CD4-positive, alpha-beta T cell treated with Interleukin-2 at 100 ng/mL for 4 hours (primary cell): ENCODE measurements at regions not wholly inside any gene's neighbourhood (a gene's known extent, or its start where the extent isn't known, plus 50 kb on each side); places are given as distances from the start of the nearest gene placed in this dataset.

Experiments used
- DNase-seq: peaks from one replicate; pipeline ENCODE4 v3.0.0-alpha.2; 2020; ENCODE audit warnings: low spot score

GRCh38 chr2:103734911-103735310, 973.1 kb downstream of the TMEM182 start:
- no peak for DNase-seq

DNA sequence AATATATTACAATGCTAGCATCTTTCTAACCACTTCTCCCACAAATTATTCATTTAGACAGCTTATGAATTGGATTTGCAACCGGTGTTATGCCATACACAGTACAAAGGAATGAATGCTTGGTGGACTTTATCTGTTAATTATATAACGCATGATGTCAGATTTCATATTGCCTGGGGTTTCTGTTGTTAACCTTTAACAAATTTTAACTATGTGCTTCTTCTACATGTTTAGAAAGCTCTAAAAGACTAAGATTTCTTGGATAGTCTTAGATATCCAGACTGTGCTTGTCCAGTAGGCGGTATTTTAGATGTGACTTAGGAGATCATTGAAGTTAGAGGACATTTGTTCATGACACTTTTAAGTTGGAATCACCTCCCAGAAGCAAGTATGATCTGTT, 976.3 kb downstream of the TMEM182 start:
- no peak for DNase-seq

DNA sequence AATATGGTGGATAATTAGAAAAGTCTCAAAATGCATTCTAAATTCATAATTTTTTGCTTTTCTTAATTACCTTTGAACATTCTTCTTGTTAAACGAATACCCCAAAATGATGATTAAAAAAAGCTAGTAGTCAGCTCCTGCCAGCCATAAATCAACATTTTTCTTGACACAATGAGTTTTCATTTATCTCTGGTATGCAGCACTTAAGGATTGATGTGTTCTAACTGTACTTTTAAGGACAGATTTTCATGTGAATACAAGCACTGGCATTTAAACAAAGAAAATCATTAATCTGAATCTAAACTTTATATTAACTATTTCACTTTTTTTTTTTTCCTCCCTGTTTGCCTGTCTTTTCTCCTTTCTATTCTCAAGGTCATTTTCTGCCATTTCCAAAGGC, 976.8 kb downstream of the TMEM182 start:
- no peak for DNase-seq

DNA sequence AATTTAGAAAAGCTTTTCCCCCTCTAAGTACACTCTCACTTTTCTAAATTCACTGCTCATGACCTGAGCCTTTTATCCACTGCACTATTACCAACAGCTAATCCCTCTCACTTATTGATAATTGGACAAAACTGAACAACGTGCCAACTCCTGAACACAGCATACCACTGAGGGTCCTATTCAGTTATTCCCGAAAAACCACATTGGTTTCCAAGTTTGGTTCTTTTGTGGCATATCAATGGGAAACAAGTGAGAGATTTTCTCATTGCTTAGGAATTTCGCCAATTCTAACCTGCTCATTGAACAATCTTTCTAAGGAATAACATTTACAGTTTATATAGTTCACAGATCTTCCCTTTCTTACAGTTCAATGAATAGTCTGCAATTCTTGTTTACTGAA, 977.4 kb downstream of the TMEM182 start:
- DNase-seq: no peak

DNA sequence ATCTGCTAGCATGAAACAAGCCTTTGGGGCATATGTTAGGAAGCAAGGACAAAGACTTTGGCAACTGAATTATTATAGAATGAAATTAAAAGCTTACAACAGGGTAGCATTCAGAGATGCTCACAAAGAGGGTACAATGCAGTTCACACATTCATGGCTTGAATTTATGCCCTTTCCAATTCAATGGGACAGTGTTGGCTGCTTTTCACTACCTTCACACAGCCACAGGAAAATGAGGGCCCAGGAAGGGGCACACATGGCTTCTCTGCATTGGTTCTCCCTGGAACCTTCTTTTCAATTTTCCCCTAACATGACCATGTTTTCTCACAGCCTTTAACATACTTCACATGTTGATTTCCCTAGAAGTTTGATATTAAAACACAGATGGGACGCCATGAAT, 978.1 kb downstream of the TMEM182 start:
- DNase-seq: no peak

- no peak for DNase-seq
These were observed 978.8 kb downstream of the TMEM182 start for GRCh38 chr2:103740631-103741030.

GRCh38 chr2:103743195-103743594, 981.4 kb downstream of the TMEM182 start:
- DNase-seq: no peak

DNA sequence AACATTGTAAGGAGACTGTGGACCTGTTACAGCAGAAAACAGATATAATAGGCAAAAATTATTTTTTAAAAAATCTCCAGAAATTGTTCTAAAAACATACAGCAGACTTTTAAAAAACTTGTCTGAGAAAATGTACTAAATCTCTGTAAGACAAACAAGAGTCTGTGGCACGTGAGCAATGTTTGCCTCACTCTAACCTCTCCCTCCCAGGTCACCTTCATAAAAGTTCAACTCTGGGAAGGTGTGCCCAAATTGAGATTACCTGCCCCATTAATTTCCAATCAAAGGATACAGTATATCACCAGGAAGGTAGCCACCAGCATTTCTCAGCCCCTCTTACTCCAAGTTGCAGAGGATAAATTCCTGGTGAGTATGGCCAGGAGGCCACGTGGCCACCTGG, 992.7 kb downstream of the TMEM182 start:
- no peak for DNase-seq

DNA sequence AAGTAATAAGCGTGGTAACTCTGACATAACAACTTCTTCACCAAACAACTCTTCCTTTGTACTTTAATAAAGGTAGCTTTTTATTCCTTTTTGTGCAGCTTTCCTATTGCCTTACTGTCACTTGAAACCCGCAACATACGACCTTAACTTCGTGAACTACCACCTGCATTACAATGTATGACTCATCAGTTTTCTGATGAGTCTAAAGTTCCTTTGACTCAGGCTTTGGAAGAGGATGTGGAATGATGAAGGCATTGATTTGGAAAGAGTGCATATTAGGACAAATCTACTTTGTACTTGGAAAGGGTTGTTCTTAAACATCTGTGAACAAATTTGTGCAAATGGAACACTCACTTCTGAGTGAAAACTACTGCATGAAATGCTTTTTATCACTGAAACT, 1012.1 kb downstream of the TMEM182 start:
- no peak for DNase-seq

- DNase-seq: no peak
These were observed 1018.4 kb downstream of the TMEM182 start for GRCh38 chr2:103780088-103780702.

DNA sequence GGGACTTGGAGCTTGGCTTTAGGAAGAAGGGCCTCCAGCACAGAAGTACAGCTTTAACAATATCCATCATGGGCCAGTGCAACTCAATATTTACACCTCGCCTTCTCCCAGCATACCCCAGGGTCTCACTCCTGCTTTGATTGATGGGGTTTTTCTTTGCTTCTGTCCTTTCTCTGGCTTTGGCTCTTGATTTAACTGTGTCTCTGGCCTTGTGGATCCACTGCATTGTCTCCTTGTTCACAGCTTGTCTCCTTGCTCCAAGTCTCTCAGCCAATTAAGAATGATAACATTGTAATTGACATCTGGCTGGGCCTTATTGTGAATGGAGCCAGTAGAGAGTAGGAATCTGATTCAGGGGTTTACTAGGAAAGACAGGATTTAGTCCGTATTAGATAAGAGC, 1019.5 kb downstream of the TMEM182 start:
- DNase-seq: no peak

DNA sequence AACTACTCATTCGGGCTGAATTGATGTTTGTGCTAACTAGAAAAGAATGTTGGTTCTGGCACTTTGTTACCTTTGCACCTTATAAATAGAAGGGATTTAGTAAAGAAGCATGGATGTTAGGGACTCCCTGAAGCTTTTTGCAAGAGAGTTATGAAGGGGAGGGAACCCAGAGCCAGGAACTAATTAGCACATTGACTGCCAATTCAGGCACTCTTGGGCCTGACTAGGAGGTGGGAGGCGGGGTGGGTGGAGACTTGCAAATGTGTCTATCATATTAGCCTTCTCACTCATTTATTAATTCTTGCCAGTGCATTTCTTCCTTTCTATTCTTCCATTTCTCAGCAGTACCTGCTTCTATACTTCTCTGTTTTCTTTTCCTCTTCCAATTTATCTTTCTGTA, 1022.4 kb downstream of the TMEM182 start:
- no peak for DNase-seq

- no peak for DNase-seq
These were observed 1023.6 kb downstream of the TMEM182 start for GRCh38 chr2:103785432-103785831.

- no peak for DNase-seq
These were observed 1024.1 kb downstream of the TMEM182 start for GRCh38 chr2:103785956-103786355.

- no peak for DNase-seq
These were observed 1026.6 kb downstream of the TMEM182 start for GRCh38 chr2:103788389-103788788.

GRCh38 chr2:103788951-103789350, 1027.1 kb downstream of the TMEM182 start:
- DNase-seq: no peak

DNA sequence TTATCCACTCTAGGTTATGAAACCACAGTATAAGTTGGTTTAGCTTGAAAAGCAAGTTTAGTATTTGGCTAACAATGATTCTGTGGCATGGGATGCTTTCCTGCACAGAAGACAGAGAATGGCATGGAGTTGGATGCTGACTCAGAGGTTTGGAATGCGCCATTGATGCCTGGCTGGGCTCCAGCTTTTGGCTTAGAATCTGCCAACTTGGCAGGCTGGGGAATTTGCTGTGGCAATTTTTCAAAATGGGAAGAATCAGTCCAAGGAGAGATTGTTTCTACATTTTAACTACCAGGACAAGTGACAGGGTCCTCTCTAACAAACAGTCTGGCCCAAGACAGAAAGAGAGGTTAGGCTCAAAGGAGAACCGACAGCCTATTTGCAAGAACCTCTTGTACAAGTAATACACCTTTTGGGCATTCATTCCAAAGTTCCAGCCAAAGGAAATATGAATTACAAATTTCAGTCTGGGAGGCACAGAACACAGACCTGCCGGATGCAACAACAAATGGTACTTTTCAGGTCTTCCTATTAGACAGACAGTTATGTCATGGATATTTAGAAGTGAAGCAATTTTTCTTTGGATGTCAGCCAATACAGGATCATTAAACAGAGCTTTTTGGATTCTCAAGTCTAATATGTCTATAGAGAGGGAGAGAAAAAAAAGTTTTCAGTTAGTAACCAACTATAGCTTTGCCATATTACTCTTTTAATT, 1027.7 kb downstream of the TMEM182 start:
- DNase-seq: no peak

DNA sequence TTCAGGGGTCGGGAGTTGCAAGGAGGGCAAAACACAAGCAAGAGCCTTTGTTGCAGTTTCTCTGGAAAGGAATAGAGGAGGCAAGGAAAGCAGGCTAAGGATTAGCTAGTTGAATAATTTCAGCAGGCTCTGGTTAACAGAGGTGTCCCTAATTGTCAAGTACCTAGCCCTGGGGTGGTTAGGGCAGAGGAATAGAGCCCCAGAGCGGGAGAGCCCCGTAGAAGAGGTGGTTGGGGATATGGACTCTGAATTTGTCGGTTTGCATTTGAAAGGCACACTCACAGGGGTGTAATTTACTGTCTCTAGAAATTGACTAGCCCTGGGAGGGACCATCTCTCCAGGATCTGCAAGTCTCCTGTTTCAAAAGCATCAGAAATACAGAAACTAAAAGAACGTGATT, 1030.2 kb downstream of the TMEM182 start:
- DNase-seq: no peak

DNA sequence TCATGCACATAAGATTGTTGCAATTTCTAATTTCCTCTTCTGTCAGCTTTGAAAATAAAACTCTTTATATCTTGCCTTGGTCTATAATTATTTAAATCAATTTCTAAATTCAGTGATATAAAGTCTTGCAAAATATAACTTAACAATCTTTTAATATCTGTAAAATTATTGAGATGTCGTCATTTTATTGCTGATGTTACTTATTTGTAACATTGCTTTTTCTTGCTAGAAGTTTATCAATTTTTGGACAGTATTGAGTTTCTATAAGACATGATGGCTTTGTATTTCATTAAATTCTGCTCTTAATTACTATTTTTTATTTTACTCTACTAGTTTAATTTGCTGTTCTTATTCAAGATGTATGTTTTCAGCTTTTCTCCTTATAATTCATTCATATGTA, 1036.5 kb downstream of the TMEM182 start:
- no peak for DNase-seq

GRCh38 chr2:103804013-103804412, 1042.2 kb downstream of the TMEM182 start:
- DNase-seq: no peak

DNA sequence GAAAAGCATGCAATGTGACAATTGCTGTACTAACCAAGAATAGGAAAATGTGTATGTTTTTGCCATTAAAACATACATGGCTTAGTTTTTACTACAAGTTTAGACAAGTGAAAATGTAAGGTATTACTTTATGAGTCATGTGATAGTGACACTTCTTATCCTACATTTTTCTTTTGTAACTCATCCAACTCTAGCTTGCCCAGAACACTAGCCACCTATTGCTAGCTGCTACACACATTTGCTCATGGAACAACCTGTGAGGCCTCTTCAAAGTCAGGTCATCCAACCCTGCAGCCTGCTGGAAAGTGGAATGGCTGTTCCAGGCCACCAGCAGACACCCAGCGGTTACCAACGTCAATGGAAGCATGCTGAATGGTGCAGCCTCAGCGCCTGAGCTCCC, 1043.9 kb downstream of the TMEM182 start:
- no peak for DNase-seq

- no peak for DNase-seq
These were observed 1045.1 kb upstream of the POU3F3 start for GRCh38 chr2:103808814-103809213.

- DNase-seq: no peak
These were observed 1044.5 kb upstream of the POU3F3 start for GRCh38 chr2:103809415-103809814.

GRCh38 chr2:103809941-103810441, 1043.9 kb upstream of the POU3F3 start:
- no peak for DNase-seq
